GM19328 (cell line): ENCODE measurements at regions not wholly inside any gene's neighbourhood (a gene's known extent, or its start where the extent isn't known, plus 50 kb on each side); places are given as distances from the start of the nearest gene placed in this dataset.

Experiments
- ATAC-seq: cut with Tn5 transposase; IDR thresholded peaks from one replicate; pipeline ENCODE4 v1.9.1; 2021; ENCODE audit warnings: mild to moderate bottlenecking, moderate library complexity; ENCODE audit not compliant: unreplicated experiment

- no peak for ATAC-seq
These were observed 850.8 kb downstream of the BRD1 start for GRCh38 chr22:48976556-48977535.

- ATAC-seq, result no peak
These were observed 851.8 kb downstream of the BRD1 start for GRCh38 chr22:48975886-48976285.

- ATAC-seq, result no peak
These were observed 852.3 kb downstream of the BRD1 start for GRCh38 chr22:48975316-48975741.

- no peak for ATAC-seq
These were observed 853.0 kb downstream of the BRD1 start for GRCh38 chr22:48974443-48975315.

GRCh38 chr22:48973694-48974041 lies 854.0 kb downstream of the BRD1 start:
- ATAC-seq, result no peak

- no peak for ATAC-seq
These were observed 854.5 kb downstream of the BRD1 start for GRCh38 chr22:48972979-48973693.

GRCh38 chr22:48968201-48968959 lies 859.3 kb downstream of the BRD1 start:
- no peak for ATAC-seq

GRCh38 chr22:48963405-48963804 lies 864.3 kb downstream of the BRD1 start:
- no peak for ATAC-seq

GRCh38 chr22:48961705-48962104 lies 866.0 kb downstream of the BRD1 start:
- ATAC-seq, result no peak

GRCh38 chr22:48960980-48961660 lies 866.6 kb downstream of the BRD1 start:
- no peak for ATAC-seq

- ATAC-seq, result no peak
These were observed 867.1 kb downstream of the BRD1 start for GRCh38 chr22:48960576-48960975.

GRCh38 chr22:48959496-48959895 lies 868.2 kb downstream of the BRD1 start:
- no peak for ATAC-seq

GRCh38 chr22:48957987-48958321 lies 869.7 kb downstream of the BRD1 start:
- no peak for ATAC-seq

GRCh38 chr22:48957311-48957986 lies 870.2 kb downstream of the BRD1 start:
- ATAC-seq, result no peak

GRCh38 chr22:48955351-48956311 lies 872.0 kb downstream of the BRD1 start:
- ATAC-seq, result no peak

- no peak for ATAC-seq
These were observed 872.8 kb downstream of the BRD1 start for GRCh38 chr22:48954781-48955311.

GRCh38 chr22:48953830-48954229 lies 873.8 kb downstream of the BRD1 start:
- no peak for ATAC-seq
